ENCODE measurements at regions not wholly inside any gene's neighbourhood (a gene's known extent, or its start where the extent isn't known, plus 50 kb on each side); places are given as distances from the start of the nearest gene placed in this dataset.

DNA sequence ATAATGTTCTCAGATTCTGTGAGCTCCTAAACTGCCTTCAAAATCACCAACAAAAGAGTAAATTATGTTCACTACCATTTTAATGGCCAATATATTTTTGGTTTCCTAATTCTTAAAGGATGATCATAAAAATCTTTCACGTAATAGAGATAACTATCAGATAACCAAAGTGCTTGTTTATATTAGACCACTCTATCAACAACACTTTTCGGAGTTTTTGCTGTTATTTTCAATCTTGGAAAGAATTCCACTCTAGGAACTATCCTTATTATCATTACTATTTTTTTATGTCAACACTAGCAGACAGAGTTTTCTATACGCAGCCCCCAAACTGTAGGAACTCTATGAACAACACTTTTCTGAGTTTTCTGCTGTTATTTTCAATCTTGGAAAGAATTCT lies 782.5 kb upstream of the ZEB2 start:
- no peak for DNase-seq (ENCODE audit: low read depth, low spot score)

DNA sequence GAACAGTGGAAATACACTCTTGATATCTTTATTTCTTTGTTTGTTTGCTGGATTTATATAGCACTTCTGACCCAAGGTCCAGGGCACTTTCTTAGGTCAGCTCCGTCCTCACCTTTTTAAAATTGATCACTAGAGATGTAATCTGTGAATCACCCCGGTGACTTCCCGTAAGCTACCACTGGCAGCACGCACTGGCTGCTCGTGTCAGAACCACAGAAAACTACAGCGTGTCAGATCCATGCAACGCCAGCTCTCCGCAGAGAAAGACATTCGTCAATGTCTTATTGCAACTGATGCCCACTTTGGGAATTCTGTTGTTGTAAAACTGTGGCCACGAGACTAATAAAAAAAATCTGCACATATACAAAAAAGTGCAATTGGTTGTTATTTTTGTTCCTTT lies 779.4 kb upstream of the ZEB2 start:
- no peak for DNase-seq (ENCODE audit: low read depth, low spot score)

DNA sequence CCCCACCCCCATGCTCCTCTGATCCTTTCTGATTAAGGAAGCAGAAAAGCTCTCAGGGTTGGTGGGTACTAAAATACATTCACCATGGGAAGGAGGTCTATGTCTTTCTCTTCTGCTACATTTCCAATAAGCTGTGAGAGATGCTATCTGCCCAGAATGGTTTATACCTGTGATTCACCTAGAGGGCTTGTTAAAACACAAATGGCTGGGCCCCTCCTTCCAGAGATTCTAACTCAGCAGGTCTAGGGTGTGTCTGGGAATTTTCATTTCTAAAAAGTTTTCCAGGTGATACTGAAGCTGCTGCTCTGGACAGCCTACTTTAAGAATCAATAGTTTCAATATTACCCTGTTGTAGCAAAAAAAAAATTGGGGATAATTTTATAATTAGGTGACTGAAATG lies 772.2 kb upstream of the ZEB2 start:
- no peak for DNase-seq (ENCODE audit: low read depth, low spot score)

DNA sequence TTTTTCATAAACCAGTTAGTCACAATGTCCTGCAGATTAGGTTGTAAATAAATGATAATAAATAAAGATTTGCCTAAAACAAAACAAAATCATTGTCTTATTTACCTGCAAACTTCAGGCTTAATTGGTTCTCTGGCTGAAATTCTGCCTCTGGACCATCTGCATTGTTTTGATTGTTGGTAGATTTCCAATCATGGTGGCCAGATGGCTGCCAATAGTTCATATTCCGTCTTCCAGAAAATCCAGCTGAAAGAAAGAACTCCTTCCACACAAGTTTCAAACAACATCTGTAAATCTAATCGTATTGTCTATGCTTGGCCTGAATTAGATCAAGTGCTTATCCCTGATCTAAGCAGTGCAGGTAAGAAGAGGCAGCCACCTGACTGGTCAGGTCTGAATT lies 771.1 kb upstream of the ZEB2 start:
- DNase-seq (ENCODE audit: low read depth, low spot score), result no peak

DNA sequence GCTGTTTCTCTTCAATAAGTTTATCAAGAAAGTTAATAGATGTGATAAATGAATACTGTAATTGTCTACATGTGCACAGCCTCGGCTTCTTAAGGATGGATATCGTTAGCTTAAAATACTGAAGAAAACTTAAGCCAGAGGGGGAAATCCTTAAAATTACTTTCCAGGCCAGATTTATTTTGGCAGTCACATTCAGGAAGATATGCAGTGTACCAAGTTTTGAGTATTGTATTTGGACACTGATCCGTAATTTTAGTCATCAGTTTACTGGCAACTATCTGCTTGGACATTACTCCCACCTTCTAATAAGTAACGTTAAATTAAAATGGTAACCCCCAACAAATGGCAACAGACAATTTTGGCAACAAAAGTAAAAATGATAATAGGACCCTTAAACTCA lies 770.0 kb upstream of the ZEB2 start:
- no peak for DNase-seq (ENCODE audit: low read depth, low spot score)

DNA sequence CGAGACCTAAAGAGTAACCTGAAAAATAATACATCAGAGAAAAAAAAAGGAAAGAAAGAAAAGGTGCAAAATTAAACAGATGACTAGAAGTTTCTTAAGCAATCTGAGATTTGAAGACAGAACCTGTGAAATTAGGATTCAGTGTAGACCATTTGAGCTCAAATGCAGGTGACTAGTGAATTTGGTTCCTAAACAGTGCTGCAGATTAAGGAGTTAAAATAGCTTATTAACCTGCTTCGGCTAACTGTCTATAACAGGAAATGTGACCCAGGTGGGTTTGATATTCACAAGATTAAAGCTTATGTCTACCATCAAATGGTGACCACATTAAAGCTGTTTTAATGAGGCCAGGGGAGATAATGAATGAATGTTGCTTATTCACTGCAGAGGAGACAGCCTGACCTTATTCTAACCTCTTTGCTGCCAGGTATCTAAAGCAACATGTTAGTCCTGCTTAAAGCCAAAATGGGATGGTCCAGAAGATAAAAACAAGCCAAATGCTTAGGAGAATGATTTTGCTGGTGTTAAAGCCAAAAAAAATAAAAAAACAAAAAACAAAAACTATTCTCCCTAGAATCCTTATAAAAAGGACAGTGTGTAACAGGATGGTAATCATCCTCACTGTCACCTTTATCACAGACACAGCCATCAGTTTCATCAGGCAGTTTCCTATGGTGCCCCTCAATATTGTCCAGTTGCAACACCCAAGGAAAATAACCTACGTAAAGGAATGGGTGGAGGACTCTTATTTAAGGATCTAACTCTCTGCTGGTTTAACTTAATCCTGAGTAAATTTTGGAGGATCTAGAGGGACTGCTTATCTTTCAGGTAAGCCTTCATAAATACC lies 769.0 kb upstream of the ZEB2 start:
- DNase-seq (ENCODE audit: low read depth, low spot score), result no peak

DNA sequence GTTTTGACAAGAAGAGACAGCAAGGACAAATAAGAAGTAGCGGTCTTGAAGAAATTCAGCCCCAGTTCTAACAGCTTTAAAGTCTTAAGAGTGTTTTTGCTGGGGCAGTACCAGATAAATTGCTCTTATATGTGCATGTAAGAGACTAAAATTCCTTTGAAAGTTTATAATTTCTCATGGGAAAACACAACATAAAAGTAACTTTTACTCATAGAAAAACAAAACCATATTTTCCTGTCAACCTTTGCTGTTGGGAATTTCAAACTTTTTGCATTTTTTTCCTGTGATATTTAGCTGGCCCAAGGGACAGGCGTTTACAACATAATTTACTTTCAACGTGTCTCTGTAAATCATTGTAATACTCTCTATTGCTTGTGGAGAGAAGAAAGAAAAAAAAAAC lies 767.8 kb upstream of the ZEB2 start:
- peak; percentile 10 for DNase-seq (ENCODE audit: low read depth, low spot score)

DNA sequence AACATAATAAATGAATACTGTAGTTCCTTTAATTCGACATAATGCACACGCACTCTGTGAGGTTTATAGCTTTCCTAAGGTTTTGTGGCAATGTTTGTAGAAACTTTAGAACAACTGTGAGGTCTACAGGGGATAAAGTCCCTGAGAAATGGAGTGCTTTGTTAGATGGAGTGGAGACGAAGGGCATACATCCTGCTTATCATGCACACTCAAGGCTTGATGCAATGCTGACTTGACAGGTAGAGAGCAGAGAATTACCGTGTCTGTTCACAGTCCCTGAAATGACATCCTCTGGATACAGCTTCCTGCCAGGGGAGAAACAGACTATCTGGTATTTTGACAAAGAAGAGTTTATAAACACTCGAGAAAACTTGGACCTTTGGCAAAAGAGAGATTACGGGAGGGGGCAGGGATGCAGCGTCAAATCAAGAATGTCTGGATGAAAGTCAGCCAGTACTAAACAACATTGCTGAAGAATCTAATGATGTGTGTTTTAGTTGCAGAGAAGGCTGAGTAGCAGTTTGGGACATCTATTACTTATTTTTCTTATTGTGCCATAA lies 766.9 kb upstream of the ZEB2 start:
- no peak for DNase-seq (ENCODE audit: low read depth, low spot score)

DNA sequence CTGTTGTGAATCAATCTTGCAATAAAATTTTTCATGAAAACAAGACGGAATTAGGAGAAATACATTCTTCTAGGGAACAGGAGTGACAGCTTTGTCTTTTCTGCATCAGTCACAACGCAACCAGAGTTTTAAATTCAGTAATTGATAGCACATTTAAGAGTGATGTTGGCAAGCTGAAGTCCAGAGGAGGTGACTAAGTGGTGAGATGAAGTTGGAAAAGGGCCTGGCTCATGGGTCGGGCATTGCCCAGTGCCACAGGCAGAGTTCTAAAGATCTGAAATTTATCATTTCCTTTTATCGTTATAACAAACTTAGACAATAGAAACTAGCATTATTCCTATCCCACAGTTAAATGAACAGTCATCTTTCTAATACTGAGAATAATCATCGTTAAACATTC lies 764.6 kb upstream of the ZEB2 start:
- no peak for DNase-seq (ENCODE audit: low read depth, low spot score)

DNA sequence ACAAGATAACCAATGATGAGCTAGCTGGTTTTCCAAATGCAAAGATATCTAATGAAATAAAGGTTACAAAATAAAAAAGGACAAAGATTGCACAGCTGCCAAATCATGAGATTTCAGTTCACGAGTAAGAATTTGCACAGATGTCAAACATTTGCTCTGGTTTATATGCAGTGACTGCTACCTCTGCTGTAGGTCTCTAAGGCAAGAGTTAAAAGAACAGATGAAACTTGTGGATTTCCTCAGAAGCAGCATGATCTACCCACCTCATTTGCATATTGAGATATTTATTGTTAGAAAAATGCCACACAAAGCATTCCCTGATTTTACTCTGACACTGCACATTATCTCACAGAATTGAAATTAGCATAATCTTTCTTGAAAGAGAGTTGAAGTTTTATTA lies 763.2 kb upstream of the ZEB2 start:
- DNase-seq (ENCODE audit: low read depth, low spot score), result no peak

DNA sequence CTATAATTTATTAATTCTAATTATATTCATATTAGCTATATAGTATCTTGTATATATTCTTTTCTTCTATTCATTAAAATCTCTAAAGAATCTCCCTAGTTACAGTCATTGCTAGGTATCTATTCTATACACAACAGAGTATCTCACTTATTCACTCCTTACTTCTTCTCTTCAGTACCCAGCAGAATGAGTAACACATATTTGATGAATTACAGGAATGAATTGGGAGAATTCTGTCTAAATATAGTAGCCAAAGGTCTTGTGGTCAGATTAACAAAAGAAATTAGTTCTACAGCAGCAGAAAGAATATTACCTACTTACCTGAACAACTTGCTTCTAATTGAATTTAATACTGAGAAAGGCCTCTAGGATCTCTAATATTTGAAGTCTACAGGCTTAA lies 758.0 kb upstream of the ZEB2 start:
- DNase-seq (ENCODE audit: low read depth, low spot score), result no peak

DNA sequence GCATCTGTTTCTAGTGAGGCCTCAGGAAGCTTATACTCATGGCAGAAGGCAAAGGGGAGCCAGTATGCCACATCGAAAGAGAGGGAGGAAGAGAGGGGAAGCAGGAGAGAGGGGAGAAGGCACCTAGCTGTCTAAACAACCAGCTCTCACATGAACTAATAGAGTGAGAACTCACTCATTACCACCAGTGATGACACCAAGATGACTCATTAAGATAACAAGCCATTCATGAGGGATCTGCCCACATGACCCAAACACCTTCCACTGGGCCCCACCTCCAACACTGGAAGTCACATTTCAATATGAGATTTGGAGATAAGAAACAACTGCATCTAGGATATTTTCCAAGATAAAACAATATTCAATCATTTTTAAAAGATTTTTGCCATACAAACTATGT lies 753.9 kb upstream of the ZEB2 start:
- no peak for DNase-seq (ENCODE audit: low read depth, low spot score)

DNA sequence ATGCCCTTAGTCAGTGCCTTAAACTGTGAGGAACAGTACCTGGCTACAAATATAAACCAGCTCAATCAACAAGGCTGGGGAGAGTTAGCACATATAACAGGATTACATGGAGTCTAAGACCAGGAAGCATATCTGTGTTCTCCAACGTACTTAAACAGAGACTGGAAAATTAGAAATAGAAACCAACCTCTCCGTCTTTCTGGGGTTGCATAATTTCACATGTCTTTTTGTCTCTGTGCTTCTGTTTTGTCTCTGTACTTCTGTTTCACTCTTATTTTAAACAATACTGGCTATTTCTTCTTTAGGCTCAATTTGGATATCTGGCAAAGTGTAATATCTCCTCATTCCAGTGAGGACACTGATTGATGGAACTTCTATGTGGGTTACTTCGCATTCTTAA lies 749.0 kb upstream of the ZEB2 start:
- no peak for DNase-seq (ENCODE audit: low read depth, low spot score)

DNA sequence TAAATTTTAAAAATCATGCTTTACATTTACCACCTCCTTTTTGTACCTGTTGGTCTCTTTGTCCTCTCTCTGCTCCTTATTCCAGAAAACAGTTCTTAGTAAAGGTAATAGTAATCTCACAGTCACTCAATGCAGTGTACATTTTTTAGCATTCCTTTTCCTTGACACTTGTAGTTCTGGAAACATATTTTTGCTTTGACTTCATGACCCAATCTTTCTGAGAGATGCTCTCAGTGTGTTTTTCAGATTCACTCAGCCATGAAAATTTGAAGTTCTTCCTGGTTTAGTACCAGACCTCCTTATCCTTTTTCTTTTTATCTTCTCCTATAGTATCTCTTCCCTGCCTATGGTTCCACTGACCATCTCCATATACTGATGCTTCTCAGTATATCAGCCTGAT lies 747.5 kb upstream of the ZEB2 start:
- DNase-seq (ENCODE audit: low read depth, low spot score), result no peak

DNA sequence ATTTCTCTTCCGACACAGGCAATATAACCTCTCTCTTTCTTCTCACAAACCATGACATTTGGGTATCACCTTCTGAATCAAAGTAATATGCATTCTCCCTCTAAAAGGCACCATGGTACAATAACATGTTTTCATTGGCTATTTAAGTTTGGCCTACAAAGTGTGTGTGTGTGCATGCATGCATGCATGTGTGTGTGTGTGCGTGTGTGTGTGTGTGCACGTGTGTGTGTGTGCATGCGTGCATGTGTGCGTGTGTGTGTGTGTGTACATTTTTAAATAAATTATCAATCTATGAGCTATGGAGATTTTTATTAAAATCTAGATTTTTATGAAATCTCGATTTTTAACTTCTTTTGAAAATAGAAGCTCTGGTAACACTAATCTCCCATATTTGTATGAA lies 745.3 kb upstream of the ZEB2 start:
- DNase-seq (ENCODE audit: low read depth, low spot score), result no peak

DNA sequence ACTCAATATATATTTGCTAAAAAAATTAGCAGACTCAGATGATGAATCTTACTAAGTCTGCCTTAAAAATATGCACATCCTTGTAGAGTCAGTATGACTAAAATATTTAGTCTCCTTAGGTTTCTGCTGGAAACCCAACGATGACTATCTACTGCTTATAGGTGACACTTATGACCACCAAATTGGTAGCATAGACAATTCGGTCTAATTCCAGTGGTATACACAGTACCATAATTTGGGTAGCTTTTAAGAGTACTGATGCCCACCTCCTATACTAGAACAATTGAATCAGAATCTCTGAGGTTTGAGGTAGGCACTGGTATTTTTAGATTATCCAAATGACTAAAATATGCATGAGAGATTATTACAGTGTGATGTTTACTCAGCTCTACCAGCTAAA lies 740.8 kb upstream of the ZEB2 start:
- no peak for DNase-seq (ENCODE audit: low read depth, low spot score)

DNA sequence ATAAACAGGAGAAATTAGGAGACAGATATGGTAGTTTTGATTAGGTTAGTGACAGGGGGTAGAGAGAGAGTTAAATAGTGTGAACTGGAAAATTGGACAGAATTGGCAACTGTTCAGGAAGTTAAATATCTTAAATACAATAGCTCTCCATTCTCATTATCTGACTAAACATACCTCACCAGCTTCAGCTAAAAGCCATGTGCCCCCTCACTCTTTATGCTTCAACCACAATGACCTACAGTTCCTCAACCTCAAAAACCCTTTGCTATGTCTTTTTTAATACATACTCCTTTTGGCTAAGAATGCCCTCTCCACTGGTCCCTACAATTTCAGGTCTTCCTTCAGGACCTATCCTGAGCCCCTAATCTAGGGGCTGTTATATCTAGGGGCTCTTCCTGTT lies 740.2 kb upstream of the ZEB2 start:
- DNase-seq (ENCODE audit: low read depth, low spot score), result no peak

DNA sequence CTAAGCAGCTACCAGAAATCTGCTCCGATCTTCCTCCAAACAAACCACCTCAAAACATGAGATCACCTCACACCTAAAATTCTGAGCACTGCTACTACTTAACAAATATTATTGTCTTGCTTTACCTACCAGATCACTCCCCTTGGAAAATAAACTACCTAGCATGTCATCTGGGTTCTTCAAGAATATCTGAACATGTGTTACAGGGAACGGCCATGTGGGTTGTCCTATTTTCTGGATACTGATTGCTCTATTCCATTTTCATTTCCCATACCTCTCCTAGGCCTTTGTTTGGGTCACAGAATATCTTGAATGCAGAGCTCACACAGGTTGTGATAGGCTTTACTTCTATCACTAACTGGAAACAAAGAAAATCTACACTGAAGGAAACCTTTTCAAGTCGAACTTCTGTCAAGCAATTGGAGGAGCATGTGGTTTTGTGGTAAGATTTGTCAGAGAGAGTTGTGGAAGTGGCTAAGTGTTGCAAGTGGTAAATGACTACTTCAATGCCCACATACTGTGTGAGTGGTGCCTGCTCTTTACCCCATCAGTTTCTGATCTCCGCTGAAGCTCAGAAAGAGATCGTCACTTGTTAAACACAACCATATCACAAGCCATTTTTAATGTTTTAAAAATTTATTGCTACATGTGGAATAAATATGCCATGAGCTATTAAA lies 739.1 kb upstream of the ZEB2 start:
- DNase-seq (ENCODE audit: low read depth, low spot score), result no peak

DNA sequence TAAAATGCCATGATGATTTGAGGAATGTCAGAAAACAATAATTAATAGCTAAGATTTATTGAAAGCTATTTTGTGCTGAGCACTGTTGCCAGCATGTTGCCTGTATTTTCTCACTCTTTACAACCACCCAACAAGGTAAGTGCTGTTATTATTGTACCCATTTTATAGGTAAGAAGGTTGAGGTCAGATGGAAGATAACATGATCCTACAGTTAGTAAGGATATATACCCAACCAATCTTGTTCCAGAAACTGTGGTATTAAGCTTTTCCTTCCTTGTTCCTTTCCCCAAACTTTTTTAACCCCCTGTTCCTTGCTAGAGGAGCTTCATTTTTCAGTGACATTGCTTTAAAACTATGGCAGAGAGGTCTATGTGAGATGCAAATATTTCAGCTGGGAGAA lies 738.0 kb upstream of the ZEB2 start:
- DNase-seq (ENCODE audit: low read depth, low spot score), result no peak

DNA sequence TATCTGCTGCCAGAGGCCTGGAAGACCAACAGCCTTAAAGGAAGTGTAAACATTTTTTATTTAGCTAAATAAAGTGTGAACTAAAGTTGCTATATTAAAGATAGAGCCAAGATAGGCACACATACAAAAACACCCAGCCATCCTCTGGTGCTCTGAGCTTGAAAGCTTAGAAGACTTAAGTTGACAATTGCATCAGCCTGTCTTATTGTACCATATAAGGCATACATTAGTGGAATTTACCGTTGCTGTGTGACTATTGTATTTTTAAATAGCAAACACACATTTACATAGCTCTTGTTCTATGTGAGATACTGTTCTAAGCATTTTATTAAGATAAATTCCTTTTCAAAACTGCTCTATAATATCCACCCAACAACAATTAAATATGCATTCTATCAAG lies 736.6 kb upstream of the ZEB2 start:
- DNase-seq (ENCODE audit: low read depth, low spot score), result no peak

DNA sequence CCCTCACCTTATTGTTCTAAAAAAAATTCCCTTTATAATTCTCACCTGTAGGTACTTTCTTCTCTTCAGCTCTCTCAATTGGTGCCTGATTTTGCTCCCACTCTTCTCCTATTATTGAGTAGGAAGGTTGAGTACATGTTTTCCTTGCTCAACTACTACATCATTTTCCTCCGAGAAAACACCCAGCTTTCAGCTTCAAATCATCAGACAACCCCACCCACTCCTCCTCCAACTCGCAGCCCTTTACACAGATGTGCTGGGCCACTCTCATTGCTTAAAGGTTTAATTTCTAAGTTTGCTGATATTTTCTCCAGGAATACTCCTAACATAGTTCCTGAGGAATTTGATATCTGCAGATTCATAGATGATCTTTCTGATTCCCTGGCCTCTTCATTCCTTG lies 734.4 kb upstream of the ZEB2 start:
- no peak for DNase-seq (ENCODE audit: low read depth, low spot score)

DNA sequence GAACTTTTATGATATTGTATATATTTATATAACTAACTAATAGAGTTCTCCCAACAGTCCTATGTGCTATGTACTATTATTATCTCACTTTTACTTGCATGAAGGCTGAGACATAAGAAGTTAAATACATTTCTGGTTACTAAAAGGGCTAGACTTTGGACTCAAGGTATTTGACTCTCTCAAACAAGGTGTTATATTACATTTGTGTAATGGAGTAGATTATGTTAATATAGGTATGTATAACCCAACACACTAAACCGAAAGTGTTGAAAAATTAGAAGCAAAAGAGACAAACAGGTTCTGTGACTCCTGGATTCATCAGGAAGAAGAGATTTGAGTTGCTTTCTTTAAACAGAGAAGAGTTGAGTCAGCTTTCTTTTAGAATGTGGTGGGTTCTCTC lies 733.6 kb upstream of the ZEB2 start:
- no peak for DNase-seq (ENCODE audit: low read depth, low spot score)

DNA sequence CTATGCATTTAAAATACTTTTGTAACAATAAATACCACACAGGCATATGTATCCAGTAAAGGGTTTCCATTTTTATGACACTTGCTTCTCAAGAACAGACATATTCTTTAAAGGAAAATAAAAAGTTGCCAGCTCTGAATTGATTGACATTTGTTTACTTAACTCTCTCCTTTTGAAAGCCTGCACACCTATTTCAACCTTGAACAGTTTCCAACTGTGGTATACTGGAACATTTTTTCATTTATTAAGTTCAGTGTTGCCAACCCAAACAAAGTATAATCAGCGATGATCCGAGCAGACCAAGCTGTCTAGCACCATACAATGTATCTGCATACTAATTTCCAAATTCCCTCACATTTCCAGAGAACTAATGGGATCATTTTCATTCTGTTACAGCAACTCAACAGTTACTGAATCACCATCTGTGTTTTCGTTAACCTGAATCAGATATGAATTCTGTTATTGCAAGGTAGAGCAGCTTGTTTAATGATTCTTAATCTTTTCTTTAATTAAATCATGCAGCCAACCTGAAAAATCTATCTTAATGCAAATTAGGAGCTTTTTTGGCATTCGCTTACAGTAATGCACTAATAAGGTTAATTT lies 725.5 kb upstream of the ZEB2 start:
- no peak for DNase-seq (ENCODE audit: low read depth, low spot score)

Data from smooth muscle cell of the brain vasculature (primary cell).